OCI-LY1 (cell line): ENCODE measurements at regions not wholly inside any gene's neighbourhood (a gene's known extent, or its start where the extent isn't known, plus 50 kb on each side); places are given as distances from the start of the nearest gene placed in this dataset.

Source experiments
- H2AFZ ChIP-seq: fragments of 200-600 bp; sonication (generic), shearing (Covaris generic); 2 replicates; pipeline ENCODE4 v1.6.0; 2014; ENCODE audit warnings: antibody characterized with exemption, mild to moderate bottlenecking, low read length
- H3F3A ChIP-seq: fragments of 200-600 bp; sonication (generic), shearing (Covaris generic); 2 replicates; pipeline ENCODE4 v1.6.0; 2014; ENCODE audit warnings: mild to moderate bottlenecking, antibody characterized with exemption, low read length, moderate library complexity; ENCODE audit not compliant: insufficient read depth
- H3K27ac ChIP-seq: fragments of 200-600 bp; sonication (generic); 2 replicates; pipeline ENCODE4 v1.5.1; 2014; ENCODE audit warnings: low read length, mixed run types, mild to moderate bottlenecking, low read depth; ENCODE audit not compliant: poor library complexity, severe bottlenecking
- H3K27me3 ChIP-seq: fragments of 200-600 bp; sonication (generic); 2 replicates; pipeline ENCODE4 v1.6.0; 2014; ENCODE audit warnings: antibody characterized with exemption, mild to moderate bottlenecking, low read length, moderate library complexity; ENCODE audit not compliant: insufficient read depth
- H3K36me3 ChIP-seq: fragments of 200-600 bp; sonication (generic); 2 replicates; pipeline ENCODE4 v1.6.1; 2014; ENCODE audit warnings: mild to moderate bottlenecking, antibody characterized with exemption, low read length, moderate library complexity, mixed read lengths; ENCODE audit not compliant: insufficient read depth
- H3K4me1 ChIP-seq: fragments of 200-600 bp; sonication (generic); 2 replicates; pipeline ENCODE4 v1.5.1; 2014; ENCODE audit warnings: mild to moderate bottlenecking, low read length, moderate library complexity; ENCODE audit not compliant: insufficient read depth, severe bottlenecking
- H3K4me2 ChIP-seq: fragments of 200-600 bp; sonication (generic), shearing (Covaris generic); 2 replicates; pipeline ENCODE4 v1.6.1; 2014; ENCODE audit warnings: low read length
- H3K4me3 ChIP-seq: fragments of 200-600 bp; sonication (generic); 2 replicates; pipeline ENCODE4 v1.5.1; 2014; ENCODE audit warnings: low read length, low read depth, mild to moderate bottlenecking, mixed read lengths; ENCODE audit not compliant: poor library complexity, severe bottlenecking
- H3K79me2 ChIP-seq: fragments of 200-600 bp; shearing (Covaris generic); 2 replicates; pipeline ENCODE4 v1.6.1; 2016; ENCODE audit warnings: mixed run types, low read length, mixed read lengths; ENCODE audit not compliant: insufficient read depth
- H3K9ac ChIP-seq: fragments of 200-600 bp; sonication (generic), shearing (Covaris generic); 2 replicates; pipeline ENCODE4 v1.6.1; 2014; ENCODE audit warnings: mild to moderate bottlenecking, low read length, mixed read lengths
- H3K9me2 ChIP-seq: fragments of 200-600 bp; sonication (generic), shearing (Covaris generic); 2 replicates; pipeline ENCODE4 v1.6.1; 2014; ENCODE audit warnings: low read depth, mild to moderate bottlenecking, low read length, mixed read lengths
- H3K9me3 ChIP-seq: fragments of 200-600 bp; shearing (Covaris generic); 2 replicates; pipeline ENCODE4 v1.6.1; 2014; ENCODE audit warnings: low read length, mixed read lengths
- H4K20me1 ChIP-seq: fragments of 200-600 bp; sonication (generic), shearing (Covaris generic); 2 replicates; pipeline ENCODE4 v1.6.0; 2016; ENCODE audit warnings: mild to moderate bottlenecking, low read length; ENCODE audit not compliant: insufficient read depth
- EZH2 ChIP-seq: fragments of 200-600 bp; sonication (generic), shearing (Covaris generic); IDR thresholded peaks from 2 replicates; pipeline ENCODE4 v1.8.0; 2017; ENCODE audit warnings: borderline replicate concordance, mixed run types, mild to moderate bottlenecking, antibody characterized with exemption, low read length, moderate library complexity, mixed read lengths
- TF ChIP-seq, protein P1 (sequence below): fragments of 200-600 bp; sonication (generic), shearing (Covaris generic); IDR thresholded peaks from 2 replicates; pipeline ENCODE4 v1.5.1; 2017; ENCODE audit warnings: mild to moderate bottlenecking, antibody characterized with exemption, low read length, moderate library complexity, mixed read lengths

DNA sequence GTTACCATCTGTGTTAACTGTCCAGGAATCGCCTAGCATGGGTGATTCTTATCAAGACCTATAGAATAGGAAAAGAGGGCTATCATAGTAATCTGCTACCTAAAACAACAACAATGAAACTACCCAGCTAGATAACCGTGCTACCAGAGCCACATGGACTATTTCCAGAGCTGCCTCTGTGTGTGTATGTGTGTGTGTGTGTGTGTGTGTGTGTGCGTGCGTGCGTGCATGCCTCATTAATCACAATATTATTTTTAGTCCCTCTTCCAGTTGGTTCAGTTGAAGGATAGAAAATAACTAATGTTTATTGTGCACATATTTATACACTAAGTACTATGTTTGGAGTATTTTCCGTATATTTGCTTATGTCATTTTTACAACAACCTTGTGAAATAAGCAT is 201.1 kb downstream of the SP3 start:
- no peak overlapping the region for H2AFZ ChIP-seq
- H3K36me3 ChIP-seq = no peaks in the 10 kb centered on the region
- H3K9me2 ChIP-seq = no peaks in the 10 kb centered on the region
- H3F3A ChIP-seq = no peaks in the 10 kb centered on the region
- no peaks in the 10 kb centered on the region for H3K4me1 ChIP-seq
- H3K27ac ChIP-seq = no peak overlapping the region
- H3K9ac ChIP-seq = no peak overlapping the region
- no peak overlapping the region for H3K4me3 ChIP-seq
- TF ChIP-seq EZH2 = no peak
- TF ChIP-seq, protein P1, sequence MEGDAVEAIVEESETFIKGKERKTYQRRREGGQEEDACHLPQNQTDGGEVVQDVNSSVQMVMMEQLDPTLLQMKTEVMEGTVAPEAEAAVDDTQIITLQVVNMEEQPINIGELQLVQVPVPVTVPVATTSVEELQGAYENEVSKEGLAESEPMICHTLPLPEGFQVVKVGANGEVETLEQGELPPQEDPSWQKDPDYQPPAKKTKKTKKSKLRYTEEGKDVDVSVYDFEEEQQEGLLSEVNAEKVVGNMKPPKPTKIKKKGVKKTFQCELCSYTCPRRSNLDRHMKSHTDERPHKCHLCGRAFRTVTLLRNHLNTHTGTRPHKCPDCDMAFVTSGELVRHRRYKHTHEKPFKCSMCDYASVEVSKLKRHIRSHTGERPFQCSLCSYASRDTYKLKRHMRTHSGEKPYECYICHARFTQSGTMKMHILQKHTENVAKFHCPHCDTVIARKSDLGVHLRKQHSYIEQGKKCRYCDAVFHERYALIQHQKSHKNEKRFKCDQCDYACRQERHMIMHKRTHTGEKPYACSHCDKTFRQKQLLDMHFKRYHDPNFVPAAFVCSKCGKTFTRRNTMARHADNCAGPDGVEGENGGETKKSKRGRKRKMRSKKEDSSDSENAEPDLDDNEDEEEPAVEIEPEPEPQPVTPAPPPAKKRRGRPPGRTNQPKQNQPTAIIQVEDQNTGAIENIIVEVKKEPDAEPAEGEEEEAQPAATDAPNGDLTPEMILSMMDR = no peak
- H4K20me1 ChIP-seq = no peaks in the 10 kb centered on the region
- no peaks in the 10 kb centered on the region for H3K9me3 ChIP-seq
- no peak overlapping the region for H3K4me2 ChIP-seq
- no peaks in the 10 kb centered on the region for H3K79me2 ChIP-seq
- H3K27me3 ChIP-seq = peaks cover 6% of the 10 kb centered on the region; the same call in 1 of the 2 replicates

DNA sequence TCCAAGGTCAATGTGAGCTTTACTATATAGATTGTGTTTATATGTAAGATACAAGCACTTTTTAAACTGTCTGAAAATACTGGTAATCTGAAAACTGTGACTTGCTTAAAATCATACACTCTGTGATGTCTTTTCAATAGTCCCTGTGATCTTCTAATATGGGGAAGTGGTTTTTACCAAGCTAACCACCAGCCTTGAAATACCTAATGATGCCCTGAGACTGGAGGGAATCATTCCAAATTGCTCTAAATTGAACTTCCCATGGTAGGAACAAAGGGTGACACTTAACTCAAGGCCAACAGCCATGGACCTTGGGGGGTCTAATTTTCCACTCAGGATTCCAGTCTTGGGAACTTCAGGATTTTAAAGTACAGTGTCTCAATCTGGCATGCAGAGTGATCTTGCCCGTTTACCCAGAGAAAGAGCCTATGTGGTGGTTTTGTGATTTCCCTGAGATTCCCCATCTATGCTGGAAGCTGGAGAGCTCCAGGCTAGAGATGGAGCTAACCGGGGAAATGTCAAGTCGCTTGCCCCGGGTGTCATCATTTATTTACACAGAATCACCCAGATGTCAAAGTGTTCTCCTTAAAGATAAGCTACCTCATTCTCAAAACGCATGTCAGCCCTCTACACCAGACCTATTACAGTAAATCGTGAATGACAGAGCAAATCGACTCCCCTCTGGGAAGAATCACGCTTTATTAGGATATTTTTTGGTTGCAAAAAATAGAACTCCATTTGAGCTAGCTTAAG is 198.5 kb downstream of the SP3 start:
- Histone ChIP-seq H3K4me1 (no peaks in the 10 kb centered on the region), H3K4me2 (no peak overlapping the region), H3K9me2 (no peaks in the 10 kb centered on the region), H3K9ac (no peak overlapping the region), H3K9me3 (no peaks in the 10 kb centered on the region), H3F3A (no peaks in the 10 kb centered on the region), H3K27me3 (peaks cover 6% of the 10 kb centered on the region; the same call in 1 of the 2 replicates), H4K20me1 (no peaks in the 10 kb centered on the region), H3K36me3 (no peaks in the 10 kb centered on the region), H3K27ac (no peak overlapping the region), H3K79me2 (no peaks in the 10 kb centered on the region), H2AFZ (no peak overlapping the region), H3K4me3 (no peak overlapping the region)
- TF ChIP-seq, protein P1 = no peak
- TF ChIP-seq EZH2 = no peak

GRCh38 chr2:173770947-173771678 is 194.1 kb downstream of the SP3 start:
- Histone ChIP-seq H3K9ac (no peak overlapping the region), H3K9me2 (no peaks in the 10 kb centered on the region), H3F3A (no peaks in the 10 kb centered on the region), H3K9me3 (no peaks in the 10 kb centered on the region), H3K4me2 (no peak overlapping the region), H4K20me1 (no peaks in the 10 kb centered on the region), H3K4me3 (no peak overlapping the region), H3K4me1 (no peaks in the 10 kb centered on the region), H3K27ac (no peak overlapping the region), H3K36me3 (no peaks in the 10 kb centered on the region), H2AFZ (no peak overlapping the region), H3K27me3 (no peaks in the 10 kb centered on the region), H3K79me2 (no peaks in the 10 kb centered on the region)
- TF ChIP-seq, protein P1 = no peak
- no peak for TF ChIP-seq EZH2
